Kidney (tissue), 13 donors: ENCODE measurements at regions not wholly inside any gene's neighbourhood (a gene's known extent, or its start where the extent isn't known, plus 50 kb on each side); places are given as distances from the start of the nearest gene placed in this dataset.

ENCODE experiments used
- DNase-seq, 5 donors: peaks; one replicate each; pipeline ENCODE4 v3.0.0-alpha.2; 2013 to 2020
- FAIRE-seq: peaks from 2 replicates; lab custom pipeline; 2012; peaks lifted over from hg19 to GRCh38; lab: Jason Lieb, UNC
- H3K27ac ChIP-seq, 2 donors: one replicate each; pipeline ENCODE4 v1.7.0; 2013; ENCODE audit warnings: low read depth in 2 of 2, low read length in 2 of 2, inconsistent platforms in 1 of 2
- H3K27me3 ChIP-seq: one replicate; pipeline ENCODE4 v1.7.1; 2013; ENCODE audit warnings: low read length, inconsistent platforms; ENCODE audit not compliant: control insufficient read depth, insufficient read depth
- H3K36me3 ChIP-seq, 3 donors: one replicate each; pipeline versions ENCODE4 v1.7.0 to v1.7.1; 2013; ENCODE audit warnings: low read length in 3 of 3, control low read depth in 1 of 3, inconsistent platforms in 1 of 3; ENCODE audit not compliant: insufficient read depth in 3 of 3, control insufficient read depth in 2 of 3
- H3K4me1 ChIP-seq, 3 donors: one replicate each; pipeline versions ENCODE4 v1.7.0 to v1.7.1; 2013; ENCODE audit warnings: low read length in 3 of 3, inconsistent platforms in 1 of 3, low read depth in 1 of 3; ENCODE audit not compliant: control insufficient read depth in 2 of 3, insufficient read depth in 2 of 3
- H3K4me3 ChIP-seq, 3 donors: one replicate each; pipeline versions ENCODE4 v1.7.0 to v1.8.1; 2013; ENCODE audit warnings: low read length in 3 of 3, control low read depth in 1 of 3, inconsistent platforms in 1 of 3
- H3K9ac ChIP-seq, 3 donors: one replicate each; pipeline versions ENCODE4 v1.7.0 to v1.7.1; 2013; ENCODE audit warnings: low read length in 3 of 3, control low read depth in 1 of 3, inconsistent platforms in 1 of 3
- H3K9me3 ChIP-seq, 3 donors: one replicate each; pipeline versions ENCODE4 v1.7.0 to v1.7.1; 2013; ENCODE audit warnings: low read length in 3 of 3, control low read depth in 1 of 3, inconsistent platforms in 1 of 3; ENCODE audit not compliant: control insufficient read depth in 2 of 3, insufficient read depth in 1 of 3
- intact Hi-C: fragments of 100-400 bp; cut with DNase I; formaldehyde crosslinking; loops from one replicate; pipeline ENCODE4 v1.11.1; 2022
- TF ChIP-seq, protein P1 (sequence below): IDR thresholded peaks from 3 replicates; pipeline ENCODE4 v1.5.1; 2012; ENCODE audit warnings: mild to moderate bottlenecking, moderate library complexity, borderline replicate concordance; ENCODE audit not compliant: insufficient read depth; ENCODE audit errors: extremely low read depth
- donor health status: control.
- donor health status: control.
- donor health status: control.
- donor health status: control.
- donor health status: control.
- donor health status: DM: yes; HTN: yes; CAD: no.
- donor health status: Normal renal cell carcinoma (clear cell type).

DNA sequence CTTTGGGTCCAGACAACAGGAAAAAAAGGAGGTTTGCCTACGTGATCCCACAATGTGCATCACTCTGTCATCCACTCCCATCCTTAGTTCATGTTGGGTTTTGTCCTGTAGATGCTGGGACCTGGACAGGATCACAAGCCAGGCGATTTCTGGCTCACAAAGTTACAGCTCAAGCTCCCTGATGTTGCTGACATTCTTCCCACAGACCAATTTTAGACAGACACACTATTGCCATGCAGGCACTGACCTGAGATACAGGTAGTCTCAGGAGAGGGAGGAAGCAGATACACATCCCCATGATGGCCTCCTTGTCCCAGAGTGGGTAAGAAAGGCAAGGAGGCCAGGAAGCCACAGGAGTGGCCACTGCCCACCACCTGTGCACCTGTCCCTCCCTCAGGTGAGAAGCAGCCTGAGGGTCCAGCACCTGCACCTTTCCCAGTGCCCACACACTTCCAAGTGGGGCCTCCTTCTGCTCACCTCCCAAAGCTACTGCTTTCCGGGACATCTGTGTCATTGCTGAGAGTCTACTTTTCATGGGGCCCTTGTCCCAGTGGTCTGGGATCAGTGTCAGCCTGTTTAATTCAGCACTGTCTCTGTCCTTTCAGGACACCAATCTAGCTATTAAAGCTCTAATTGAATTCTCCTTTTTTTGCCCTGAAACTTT is 52.0 kb upstream of the TOP3B start:
- no peaks in the 10 kb centered on the region for H3K36me3 ChIP-seq
- no peaks in the 10 kb centered on the region for H3K27me3 ChIP-seq
- FAIRE-seq, result no peak
- DNase-seq, result no peak
- H3K4me3 ChIP-seq, result no peak overlapping the region
- TF ChIP-seq, protein P1, sequence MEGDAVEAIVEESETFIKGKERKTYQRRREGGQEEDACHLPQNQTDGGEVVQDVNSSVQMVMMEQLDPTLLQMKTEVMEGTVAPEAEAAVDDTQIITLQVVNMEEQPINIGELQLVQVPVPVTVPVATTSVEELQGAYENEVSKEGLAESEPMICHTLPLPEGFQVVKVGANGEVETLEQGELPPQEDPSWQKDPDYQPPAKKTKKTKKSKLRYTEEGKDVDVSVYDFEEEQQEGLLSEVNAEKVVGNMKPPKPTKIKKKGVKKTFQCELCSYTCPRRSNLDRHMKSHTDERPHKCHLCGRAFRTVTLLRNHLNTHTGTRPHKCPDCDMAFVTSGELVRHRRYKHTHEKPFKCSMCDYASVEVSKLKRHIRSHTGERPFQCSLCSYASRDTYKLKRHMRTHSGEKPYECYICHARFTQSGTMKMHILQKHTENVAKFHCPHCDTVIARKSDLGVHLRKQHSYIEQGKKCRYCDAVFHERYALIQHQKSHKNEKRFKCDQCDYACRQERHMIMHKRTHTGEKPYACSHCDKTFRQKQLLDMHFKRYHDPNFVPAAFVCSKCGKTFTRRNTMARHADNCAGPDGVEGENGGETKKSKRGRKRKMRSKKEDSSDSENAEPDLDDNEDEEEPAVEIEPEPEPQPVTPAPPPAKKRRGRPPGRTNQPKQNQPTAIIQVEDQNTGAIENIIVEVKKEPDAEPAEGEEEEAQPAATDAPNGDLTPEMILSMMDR, result no peak
- no peak overlapping the region for H3K27ac ChIP-seq
- intact Hi-C loops, result no loop called here
- no peak overlapping the region for H3K9ac ChIP-seq
- no peaks in the 10 kb centered on the region for H3K9me3 ChIP-seq
- H3K4me1 ChIP-seq, result no peaks in the 10 kb centered on the region

DNA sequence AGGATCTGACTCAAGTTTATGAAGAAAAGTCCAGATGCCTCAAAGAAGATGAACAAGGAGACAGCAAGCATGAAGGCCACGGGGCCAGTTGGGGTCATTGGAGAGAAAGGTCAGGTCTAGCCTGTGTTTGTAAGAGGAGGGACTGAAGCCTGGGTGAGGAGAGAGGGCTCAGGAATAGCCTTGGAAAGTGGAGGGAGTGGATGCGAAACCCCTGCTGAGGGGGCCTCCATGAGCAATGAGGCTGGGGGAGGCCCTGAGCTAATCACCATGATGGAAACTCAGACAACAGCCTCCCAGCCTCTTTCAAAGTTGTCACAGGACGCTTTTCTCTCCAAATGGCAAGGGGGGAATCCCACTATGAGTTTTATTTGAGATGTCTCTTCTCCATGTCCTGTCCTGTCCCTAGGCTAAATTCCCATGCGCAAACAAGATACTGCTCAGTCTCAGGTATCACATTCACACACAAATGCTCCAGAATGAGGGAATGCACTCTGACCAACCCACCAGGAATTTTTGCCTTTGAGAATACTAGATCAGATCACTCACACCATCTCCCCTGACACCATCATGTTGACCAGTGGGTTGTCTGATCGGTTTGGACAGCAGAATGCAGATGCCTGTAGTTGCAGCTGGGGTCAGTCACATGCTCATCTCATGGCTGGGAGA is 51.3 kb upstream of the TOP3B start:
- no peak overlapping the region for H3K4me3 ChIP-seq
- TF ChIP-seq, protein P1, result no peak
- no peak for DNase-seq
- no peak overlapping the region for H3K27ac ChIP-seq
- FAIRE-seq, result no peak
- no peaks in the 10 kb centered on the region for H3K9me3 ChIP-seq
- H3K9ac ChIP-seq, result no peak overlapping the region
- no peaks in the 10 kb centered on the region for H3K36me3 ChIP-seq
- H3K4me1 ChIP-seq, result no peaks in the 10 kb centered on the region
- intact Hi-C loops, result no loop called here
- no peaks in the 10 kb centered on the region for H3K27me3 ChIP-seq

DNA sequence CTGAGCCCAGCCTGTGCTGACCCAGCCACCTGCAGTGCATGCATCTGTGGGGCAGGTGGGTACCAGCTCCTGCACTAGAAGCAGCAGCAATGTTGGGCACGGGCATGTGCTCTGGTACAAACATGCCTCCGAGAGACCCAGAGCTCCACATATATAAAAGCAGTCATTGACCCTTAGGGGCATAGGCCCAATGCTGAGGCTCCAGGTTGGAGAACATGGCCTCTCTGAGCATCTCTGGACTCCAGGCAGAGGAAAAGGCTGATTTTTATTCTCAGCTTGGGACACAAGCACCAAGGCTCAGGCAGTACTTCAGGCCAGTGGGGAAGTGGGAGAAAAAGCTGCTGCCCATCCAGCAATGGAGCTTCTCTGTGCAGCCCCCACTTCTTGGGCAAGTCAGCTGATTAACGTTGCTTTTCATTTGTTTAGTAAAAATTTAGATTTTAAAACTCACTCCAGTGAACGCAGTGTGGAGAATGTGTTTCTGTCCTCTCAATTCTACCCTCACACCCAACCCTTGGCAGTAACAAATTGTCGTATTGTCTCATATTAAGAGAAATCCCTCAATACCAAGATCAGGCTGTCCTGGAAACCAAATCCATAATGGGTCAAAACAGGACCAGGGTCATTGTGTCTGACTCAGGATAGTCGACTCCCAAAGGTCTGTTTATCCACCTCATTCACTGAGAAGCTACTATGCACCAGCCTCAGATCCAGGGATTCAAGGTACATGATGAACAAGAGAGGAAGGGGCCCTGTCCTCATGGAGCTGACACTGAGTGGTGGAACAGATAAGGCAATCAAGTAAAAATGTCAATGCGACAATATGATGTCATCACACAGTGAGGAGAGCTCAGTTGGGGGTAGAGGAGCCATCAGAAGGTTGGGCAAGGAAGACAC is 50.6 kb upstream of the TOP3B start:
- TF ChIP-seq, protein P1, result no peak
- FAIRE-seq (no peak), DNase-seq (no peak)
- Histone ChIP-seq H3K4me3 (no peak overlapping the region), H3K36me3 (no peaks in the 10 kb centered on the region), H3K9ac (no peak overlapping the region), H3K27ac (no peak overlapping the region), H3K9me3 (no peaks in the 10 kb centered on the region), H3K27me3 (no peaks in the 10 kb centered on the region), H3K4me1 (no peaks in the 10 kb centered on the region)
- intact Hi-C loops, result no loop called here
